ENCODE measurements at regions not wholly inside any gene's neighbourhood (a gene's known extent, or its start where the extent isn't known, plus 50 kb on each side); places are given as distances from the start of the nearest gene placed in this dataset.

DNA sequence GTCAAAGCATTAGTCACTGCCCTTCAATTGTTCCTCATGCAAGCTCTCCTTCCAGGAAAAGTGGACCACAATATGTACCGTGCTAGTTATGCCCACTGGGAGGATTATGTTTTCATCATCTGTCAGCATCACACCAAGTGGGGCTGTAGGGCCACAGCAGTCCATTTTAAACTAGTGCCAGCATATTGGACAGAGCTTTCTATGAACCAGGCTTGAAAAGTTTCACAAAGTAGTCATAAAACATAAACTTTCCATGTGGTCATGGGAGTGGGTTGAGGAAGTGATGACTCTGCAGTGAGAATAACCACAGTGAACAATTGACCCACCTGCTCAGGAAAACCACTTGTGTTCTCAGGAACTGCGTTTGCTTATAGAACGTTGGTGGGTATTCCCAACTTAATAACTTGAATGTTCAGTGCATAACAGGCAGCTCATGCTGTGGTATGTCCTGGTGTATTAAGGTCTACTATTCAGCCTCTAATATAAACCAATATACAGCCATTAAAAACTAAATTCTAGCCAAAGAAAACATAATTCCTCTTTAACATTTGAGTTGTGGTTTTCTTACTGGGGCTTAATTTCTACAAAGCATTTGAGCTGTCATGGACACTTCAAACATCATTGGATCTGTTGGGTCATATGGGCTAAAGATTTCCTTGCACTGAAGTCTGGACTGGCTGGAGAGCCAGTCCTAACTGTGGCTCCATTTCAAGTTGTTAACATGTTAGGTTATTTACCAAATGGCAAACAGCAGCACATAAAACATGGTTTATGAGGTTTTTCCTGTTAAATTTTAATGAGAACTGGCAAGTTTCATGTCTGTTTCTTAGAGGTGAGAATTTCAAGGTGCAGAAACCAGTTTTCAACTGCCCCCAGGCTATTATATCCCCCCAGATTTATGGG is 274.1 kb downstream of the OTOL1 start:
- Mint-ChIP-seq H3K27me3 (ENCODE audit: low read depth) (no peaks in the 10 kb centered on the region), H3K9me3 (no peaks in the 10 kb centered on the region), H3K4me3 (no peak overlapping the region), H3K36me3 (ENCODE audit: insufficient read depth) (no peaks in the 10 kb centered on the region), H3K4me1 (ENCODE audit: low read depth) (no peaks in the 10 kb centered on the region)
- DNase-seq (no peak), ATAC-seq (peak; percentile 30 to 32)

DNA sequence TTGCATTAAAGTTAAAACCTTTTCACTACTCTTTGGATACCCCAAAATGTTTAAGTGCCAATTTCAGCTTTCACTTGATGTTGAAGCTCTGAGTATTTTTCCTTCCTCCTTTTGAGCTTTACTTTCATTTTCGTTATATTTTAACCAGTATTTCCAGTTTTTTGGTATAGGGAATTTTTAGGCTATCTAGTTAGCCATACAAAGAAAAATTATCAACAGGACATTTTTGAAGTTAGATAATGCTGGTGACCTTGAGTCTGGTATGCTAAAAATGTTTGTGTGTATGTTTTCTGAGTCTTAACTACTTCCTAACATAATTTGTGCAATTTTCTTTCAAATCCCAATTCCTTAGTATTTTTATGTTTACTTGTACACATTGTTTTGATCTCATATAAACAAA is 284.8 kb downstream of the OTOL1 start:
- H3K9me3 Mint-ChIP-seq = peaks cover 12% of the 10 kb centered on the region

DNA sequence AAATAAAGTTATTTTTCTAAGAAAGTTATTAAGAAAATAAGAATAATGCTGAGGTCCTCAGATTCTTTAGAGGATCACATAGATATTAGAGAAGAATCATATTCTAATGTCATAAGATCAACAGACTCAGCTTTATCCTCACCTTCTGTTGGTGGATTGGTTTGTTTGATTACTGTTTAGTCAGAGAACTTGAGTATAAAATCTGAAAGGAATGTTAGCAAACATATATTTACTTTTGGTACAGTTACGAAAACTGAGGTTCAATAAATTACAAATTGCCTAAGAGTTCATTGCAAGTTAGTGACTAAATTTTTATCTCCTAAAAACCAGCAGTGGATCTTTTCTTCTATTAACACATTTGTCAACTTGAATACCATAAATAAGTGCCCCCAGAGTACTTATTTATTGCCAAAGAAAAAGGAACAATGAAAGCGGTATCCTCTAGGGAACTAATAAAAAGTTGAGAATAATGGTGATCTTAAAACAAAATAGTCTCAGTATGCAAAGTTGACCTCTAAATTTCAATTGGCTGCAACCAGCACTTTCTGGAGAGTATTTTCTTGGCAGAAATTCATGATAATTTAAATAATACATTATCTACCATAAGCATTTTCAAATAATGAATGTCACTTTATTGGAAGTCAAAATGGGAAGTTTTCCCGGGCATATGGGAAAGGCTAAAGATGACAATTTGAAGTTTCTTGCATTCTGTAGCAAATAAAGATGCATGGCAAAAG is 296.8 kb downstream of the OTOL1 start:
- ATAC-seq = no peak
- no peaks in the 10 kb centered on the region for H3K4me1 Mint-ChIP-seq (ENCODE audit: low read depth)
- peaks cover 5% of the 10 kb centered on the region for H3K9me3 Mint-ChIP-seq
- no peaks in the 10 kb centered on the region for H3K36me3 Mint-ChIP-seq (ENCODE audit: insufficient read depth)
- peaks cover 2% of the 10 kb centered on the region for H3K27me3 Mint-ChIP-seq (ENCODE audit: low read depth)
- DNase-seq = no peak
- no peak overlapping the region for H3K4me3 Mint-ChIP-seq

More for the DNA sequence above, 284.8 kb downstream of the OTOL1 start:
- DNase-seq = no peak
- Mint-ChIP-seq H3K27me3 (ENCODE audit: low read depth) (no peaks in the 10 kb centered on the region), H3K4me1 (ENCODE audit: low read depth) (no peaks in the 10 kb centered on the region), H3K4me3 (no peak overlapping the region), H3K36me3 (ENCODE audit: insufficient read depth) (no peaks in the 10 kb centered on the region)
- no peak for ATAC-seq

DNA sequence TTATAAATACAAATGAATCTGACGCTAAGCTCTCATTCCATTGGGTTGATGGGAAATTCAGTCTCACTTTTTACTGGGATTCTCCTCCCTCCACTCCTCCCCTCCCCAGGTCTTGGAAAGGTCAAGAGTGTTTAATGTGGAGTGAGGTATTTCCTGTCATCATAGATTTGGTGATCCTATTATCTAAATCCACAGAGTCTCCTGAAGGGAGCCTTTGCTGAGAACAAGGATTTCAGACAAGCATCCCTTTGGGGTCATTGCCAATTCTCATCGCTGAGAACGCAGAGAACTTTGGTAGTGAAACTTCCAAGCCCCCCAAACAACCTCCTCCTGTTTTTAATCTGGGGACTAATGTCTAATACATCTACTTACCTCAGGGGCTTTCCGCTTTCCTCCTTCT is 297.9 kb downstream of the OTOL1 start:
- Mint-ChIP-seq H3K4me3 (no peak overlapping the region), H3K9me3 (peaks cover 5% of the 10 kb centered on the region), H3K4me1 (ENCODE audit: low read depth) (no peaks in the 10 kb centered on the region), H3K27me3 (ENCODE audit: low read depth) (peaks cover 2% of the 10 kb centered on the region), H3K36me3 (ENCODE audit: insufficient read depth) (no peaks in the 10 kb centered on the region)
- DNase-seq (no peak), ATAC-seq (no peak)

DNA sequence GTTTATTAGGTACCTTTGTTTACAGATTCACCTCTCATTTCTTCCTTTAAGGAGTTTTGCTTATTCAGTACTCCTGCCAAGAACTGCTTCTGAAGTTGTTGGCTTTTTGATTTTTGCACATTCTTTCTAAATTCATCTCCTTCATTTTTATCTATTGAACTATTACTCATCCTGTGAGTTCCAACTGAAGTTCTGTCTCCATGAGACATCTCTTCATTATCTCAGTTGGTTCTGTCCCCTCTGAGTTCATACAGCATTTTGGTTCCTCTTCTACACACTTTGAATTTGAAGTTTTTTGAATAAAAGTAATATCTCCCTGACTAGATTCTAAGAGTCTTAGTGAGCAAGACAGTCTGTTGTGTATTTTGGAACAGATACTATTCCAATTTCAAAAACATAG is 299.7 kb downstream of the OTOL1 start:
- H3K36me3 Mint-ChIP-seq (ENCODE audit: insufficient read depth) = no peaks in the 10 kb centered on the region
- no peaks in the 10 kb centered on the region for H3K27me3 Mint-ChIP-seq (ENCODE audit: low read depth)
- ATAC-seq = no peak
- H3K4me3 Mint-ChIP-seq = no peak overlapping the region
- H3K4me1 Mint-ChIP-seq (ENCODE audit: low read depth) = no peaks in the 10 kb centered on the region
- peaks cover 11% of the 10 kb centered on the region for H3K9me3 Mint-ChIP-seq
- DNase-seq = no peak

DNA sequence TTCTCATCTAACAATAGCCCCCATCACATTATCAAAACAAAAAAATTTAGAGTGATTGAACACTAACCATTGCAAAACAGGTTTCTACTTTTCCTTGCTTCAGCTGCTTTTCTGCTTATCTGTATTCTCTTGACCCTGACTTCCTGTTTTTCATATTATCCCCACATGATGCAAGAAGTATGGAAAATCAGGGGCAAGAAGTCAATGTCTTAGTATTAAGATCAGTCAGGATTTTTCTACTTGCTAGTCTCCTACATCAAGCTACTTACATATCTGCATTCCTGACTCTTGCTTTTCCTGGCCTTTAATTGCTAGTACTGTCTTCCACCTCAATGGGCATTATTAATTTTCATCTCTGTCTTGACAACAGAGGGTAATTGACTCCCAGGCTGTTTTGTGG is 300.2 kb downstream of the OTOL1 start:
- H3K36me3 Mint-ChIP-seq (ENCODE audit: insufficient read depth) = no peaks in the 10 kb centered on the region

DNA sequence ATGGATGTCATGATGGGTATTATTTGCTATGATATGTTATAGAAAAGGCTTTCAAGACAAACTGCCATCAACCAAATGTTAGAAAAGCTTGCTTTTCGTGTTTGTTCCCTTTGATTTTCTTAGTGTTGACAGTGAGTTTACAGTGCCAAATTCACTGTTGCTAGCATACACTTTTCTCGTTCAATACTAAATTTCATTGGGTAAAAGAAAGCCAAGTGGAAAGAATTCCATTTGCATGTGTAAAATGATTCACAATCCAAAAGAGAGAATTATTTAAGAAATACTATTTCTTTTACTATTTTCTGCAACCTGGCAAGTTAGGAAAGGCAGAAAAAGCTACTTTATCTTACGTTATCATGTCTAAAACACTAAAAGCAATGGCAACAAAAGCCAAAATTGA is 301.4 kb downstream of the OTOL1 start:
- DNase-seq (no peak), ATAC-seq (no peak)
- Mint-ChIP-seq H3K4me3 (no peak overlapping the region), H3K27me3 (ENCODE audit: low read depth) (no peaks in the 10 kb centered on the region), H3K9me3 (peaks cover 13% of the 10 kb centered on the region), H3K4me1 (ENCODE audit: low read depth) (no peaks in the 10 kb centered on the region), H3K36me3 (ENCODE audit: insufficient read depth) (no peaks in the 10 kb centered on the region)

More for the DNA sequence above, 300.2 kb downstream of the OTOL1 start:
- no peaks in the 10 kb centered on the region for H3K27me3 Mint-ChIP-seq (ENCODE audit: low read depth)
- DNase-seq (no peak), ATAC-seq (no peak)
- no peak overlapping the region for H3K4me3 Mint-ChIP-seq
- no peaks in the 10 kb centered on the region for H3K4me1 Mint-ChIP-seq (ENCODE audit: low read depth)
- peaks cover 11% of the 10 kb centered on the region for H3K9me3 Mint-ChIP-seq

DNA sequence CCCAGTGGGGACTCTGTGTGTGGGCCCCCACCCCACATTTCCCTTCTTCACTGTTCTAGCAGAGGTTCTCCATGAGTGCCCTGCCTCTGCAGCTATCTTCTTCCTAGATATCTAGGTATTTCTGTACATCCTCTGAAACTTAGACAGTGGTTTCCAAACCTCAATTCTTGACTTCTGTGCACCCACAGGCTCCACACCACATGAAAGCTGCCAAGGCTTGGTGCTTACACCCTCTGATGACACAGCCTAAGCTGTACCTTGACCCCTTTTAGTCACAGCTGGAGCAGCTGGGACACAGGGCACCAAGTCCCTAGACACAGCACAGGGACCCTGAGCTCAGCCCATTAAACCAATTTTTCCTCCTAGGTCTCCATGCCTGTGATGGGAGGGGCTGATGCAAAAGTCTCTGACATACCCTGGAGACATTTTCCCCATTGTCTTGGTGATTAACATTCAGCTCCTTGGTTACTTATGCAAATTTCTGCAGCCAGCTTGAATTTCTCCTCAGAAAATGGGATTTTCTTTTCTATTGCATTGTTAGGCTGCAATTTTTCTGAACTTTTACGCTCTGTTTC is 304.5 kb downstream of the OTOL1 start:
- H3K27me3 Mint-ChIP-seq (ENCODE audit: low read depth) = no peaks in the 10 kb centered on the region
- H3K9me3 Mint-ChIP-seq = peaks cover 17% of the 10 kb centered on the region
- H3K36me3 Mint-ChIP-seq (ENCODE audit: insufficient read depth) = no peaks in the 10 kb centered on the region
- ATAC-seq (no peak), DNase-seq (no peak)
- no peak overlapping the region for H3K4me3 Mint-ChIP-seq
- H3K4me1 Mint-ChIP-seq (ENCODE audit: low read depth) = no peaks in the 10 kb centered on the region

DNA sequence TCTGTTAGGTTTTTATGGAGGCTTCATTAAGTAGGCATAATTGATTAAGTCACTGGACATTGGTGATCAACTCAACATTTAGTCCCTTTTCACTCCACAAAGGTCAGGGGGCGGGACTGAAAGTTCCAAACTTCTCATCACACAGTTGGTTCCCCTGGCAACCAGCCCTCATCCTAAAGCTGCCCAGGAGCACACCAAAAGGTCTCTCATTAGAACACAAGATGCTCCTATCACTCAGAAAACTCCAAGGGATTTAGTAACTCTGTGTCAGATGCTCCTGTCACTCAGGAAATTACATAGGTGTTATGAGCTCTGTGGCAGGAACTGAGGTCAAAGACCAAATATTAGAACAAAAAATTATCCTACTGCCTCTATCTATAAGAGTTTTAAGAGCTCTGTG is 321.5 kb downstream of the OTOL1 start:
- ATAC-seq (no peak), DNase-seq (no peak)
- no peaks in the 10 kb centered on the region for H3K36me3 Mint-ChIP-seq (ENCODE audit: insufficient read depth)
- no peaks in the 10 kb centered on the region for H3K4me1 Mint-ChIP-seq (ENCODE audit: low read depth)
- no peak overlapping the region for H3K4me3 Mint-ChIP-seq
- no peaks in the 10 kb centered on the region for H3K9me3 Mint-ChIP-seq
- H3K27me3 Mint-ChIP-seq (ENCODE audit: low read depth) = no peaks in the 10 kb centered on the region

DNA sequence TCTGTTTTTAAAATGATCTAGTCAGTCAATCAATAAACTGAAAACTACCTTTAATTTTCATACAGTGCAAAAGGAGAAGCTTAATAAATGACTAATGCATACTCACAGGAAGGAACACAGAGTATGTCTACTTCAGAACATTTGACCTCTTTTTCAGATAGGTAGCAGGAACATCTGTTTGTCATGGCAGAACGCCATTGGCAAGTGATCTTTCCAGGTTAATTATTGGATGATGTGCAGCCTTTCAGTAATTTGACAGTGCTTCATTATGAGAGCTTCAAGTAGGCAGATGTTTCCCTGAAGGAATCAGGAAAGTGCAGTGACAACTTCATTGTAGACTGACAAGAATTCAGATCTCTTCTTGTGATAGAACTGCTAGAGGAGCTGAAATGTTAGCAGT is 325.0 kb downstream of the OTOL1 start:
- ATAC-seq = no peak
- no peak overlapping the region for H3K4me3 Mint-ChIP-seq
- no peaks in the 10 kb centered on the region for H3K36me3 Mint-ChIP-seq (ENCODE audit: insufficient read depth)

DNA sequence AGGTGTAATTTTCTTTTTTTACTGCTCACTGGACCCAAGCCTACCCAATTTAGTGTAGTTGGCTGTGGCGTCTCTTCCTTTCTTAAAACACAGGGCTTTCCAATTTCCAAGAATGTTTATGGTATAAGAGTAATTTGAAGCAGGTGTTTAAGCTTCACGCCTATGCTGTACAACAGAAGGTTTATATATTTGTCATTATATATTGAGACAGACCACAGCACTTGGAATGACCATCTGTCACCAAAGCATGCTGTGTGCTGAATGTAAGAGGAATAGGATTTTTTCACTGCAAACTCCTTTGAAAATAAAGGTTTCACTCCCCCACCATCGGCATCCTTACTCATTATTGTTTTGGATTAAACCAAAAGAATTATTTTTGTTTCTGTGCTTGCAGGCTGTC is 325.7 kb downstream of the OTOL1 start:
- DNase-seq = no peak
- no peak overlapping the region for H3K4me3 Mint-ChIP-seq
- ATAC-seq = no peak

More for the DNA sequence above, 325.0 kb downstream of the OTOL1 start:
- Mint-ChIP-seq H3K9me3 (no peaks in the 10 kb centered on the region), H3K4me1 (ENCODE audit: low read depth) (no peaks in the 10 kb centered on the region), H3K27me3 (ENCODE audit: low read depth) (no peaks in the 10 kb centered on the region)
- DNase-seq = no peak

DNA sequence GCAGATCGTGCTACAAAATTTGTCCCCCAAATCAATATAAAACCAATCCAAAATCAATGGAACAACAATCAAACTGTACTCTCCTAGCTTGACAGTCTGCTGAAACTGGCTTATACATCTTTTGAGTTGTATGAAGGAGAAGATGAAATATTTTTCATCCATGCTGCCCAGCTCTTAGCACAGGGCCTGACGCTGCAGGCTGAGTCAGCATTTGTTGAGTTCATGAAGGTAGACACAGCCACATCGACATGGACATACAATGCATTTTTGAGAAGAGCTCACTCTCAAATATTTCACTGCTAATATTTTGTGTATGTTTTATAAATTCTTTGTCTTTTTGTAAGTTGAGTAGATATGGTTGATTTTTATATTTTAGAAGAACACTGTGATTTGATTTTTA is 327.3 kb downstream of the OTOL1 start:
- H3K4me1 Mint-ChIP-seq (ENCODE audit: low read depth) = no peaks in the 10 kb centered on the region
- H3K27me3 Mint-ChIP-seq (ENCODE audit: low read depth) = no peaks in the 10 kb centered on the region
- ATAC-seq (no peak), DNase-seq (no peak)
- H3K36me3 Mint-ChIP-seq (ENCODE audit: insufficient read depth) = no peaks in the 10 kb centered on the region
- H3K9me3 Mint-ChIP-seq = no peaks in the 10 kb centered on the region
- H3K4me3 Mint-ChIP-seq = no peak overlapping the region

More for the DNA sequence above, 325.7 kb downstream of the OTOL1 start:
- H3K36me3 Mint-ChIP-seq (ENCODE audit: insufficient read depth) = no peaks in the 10 kb centered on the region
- no peaks in the 10 kb centered on the region for H3K9me3 Mint-ChIP-seq
- no peaks in the 10 kb centered on the region for H3K4me1 Mint-ChIP-seq (ENCODE audit: low read depth)
- no peaks in the 10 kb centered on the region for H3K27me3 Mint-ChIP-seq (ENCODE audit: low read depth)

DNA sequence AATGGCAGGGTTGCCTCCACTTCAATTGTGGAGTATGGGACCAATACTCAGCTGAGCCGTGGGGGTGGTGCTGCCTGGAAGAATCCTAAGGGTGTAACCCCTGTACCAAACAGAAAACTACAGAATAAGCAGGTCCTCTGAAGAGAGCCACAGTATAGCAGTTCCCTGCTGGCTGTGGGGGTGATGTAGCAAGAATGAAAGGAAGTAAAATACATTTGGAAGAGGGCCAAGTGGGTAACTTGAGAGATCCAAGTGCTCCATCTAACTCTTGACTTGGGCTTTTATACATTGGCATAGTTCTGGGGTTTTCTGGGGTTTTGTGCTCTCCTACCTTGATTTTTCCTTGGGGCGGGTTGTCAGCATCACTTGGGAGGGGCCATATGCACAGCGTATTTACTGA is 341.4 kb downstream of the OTOL1 start:
- ATAC-seq = no peak
- H3K27me3 Mint-ChIP-seq (ENCODE audit: low read depth) = no peaks in the 10 kb centered on the region
- H3K4me3 Mint-ChIP-seq = no peak overlapping the region
- H3K9me3 Mint-ChIP-seq = peaks cover 4% of the 10 kb centered on the region
- H3K4me1 Mint-ChIP-seq (ENCODE audit: low read depth) = no peaks in the 10 kb centered on the region
- H3K36me3 Mint-ChIP-seq (ENCODE audit: insufficient read depth) = no peaks in the 10 kb centered on the region
- no peak for DNase-seq

DNA sequence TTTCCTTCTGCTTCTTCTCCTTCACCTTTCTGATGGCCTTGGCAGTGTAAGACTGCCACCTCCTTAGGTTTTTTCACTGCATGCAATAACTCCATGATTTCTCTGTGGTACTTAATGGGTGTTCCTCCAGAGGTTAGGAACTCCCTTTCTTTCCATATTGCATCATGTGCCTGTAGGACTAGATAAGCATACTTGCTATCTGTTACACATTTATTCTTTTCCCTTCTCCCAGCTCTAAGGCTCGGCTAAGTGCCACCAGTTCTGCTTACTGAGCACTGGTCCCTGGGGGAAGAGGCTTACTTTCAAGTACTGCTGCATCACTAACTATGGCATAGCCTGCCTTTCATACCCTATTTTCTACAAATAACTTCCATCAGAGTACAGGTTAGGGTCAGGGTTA is 351.8 kb downstream of the OTOL1 start:
- H3K36me3 Mint-ChIP-seq (ENCODE audit: insufficient read depth) = no peaks in the 10 kb centered on the region
- H3K4me3 Mint-ChIP-seq = no peak overlapping the region
- DNase-seq (no peak), ATAC-seq (no peak)
- no peaks in the 10 kb centered on the region for H3K27me3 Mint-ChIP-seq (ENCODE audit: low read depth)
- no peaks in the 10 kb centered on the region for H3K4me1 Mint-ChIP-seq (ENCODE audit: low read depth)
- no peaks in the 10 kb centered on the region for H3K9me3 Mint-ChIP-seq

Data from activated T-cell treated with anti-CD3 and anti-CD28 coated beads, Interleukin-2, amount 50 U/mL, for 4 hours (primary cell).